ENCODE measurements at regions not wholly inside any gene's neighbourhood (a gene's known extent, or its start where the extent isn't known, plus 50 kb on each side); places are given as distances from the start of the nearest gene placed in this dataset.

DNA sequence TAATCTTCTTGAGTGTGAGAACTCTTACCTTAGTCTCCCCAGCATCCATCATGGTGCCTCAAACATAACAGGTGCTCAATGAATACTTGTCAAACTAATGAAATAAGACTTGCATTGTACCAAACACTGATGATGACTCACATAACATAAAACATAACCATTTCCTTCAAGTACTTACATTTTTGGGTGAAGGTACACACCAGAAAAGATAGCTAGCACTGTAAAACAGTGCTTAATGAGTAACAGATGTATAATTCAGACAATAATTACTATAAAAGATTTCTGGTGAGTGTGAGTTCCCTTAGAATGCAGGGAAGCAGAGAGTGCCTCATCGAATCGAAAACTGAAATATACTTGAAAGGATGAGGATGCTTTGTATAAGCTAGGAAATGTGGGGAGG, 70.1 kb upstream of the HCCS start:
- ATAC-seq (ENCODE audit: low FRiP score) (no peak), DNase-seq (ENCODE audit: low spot score) (no peak)
- TF ChIP-seq, protein P1, sequence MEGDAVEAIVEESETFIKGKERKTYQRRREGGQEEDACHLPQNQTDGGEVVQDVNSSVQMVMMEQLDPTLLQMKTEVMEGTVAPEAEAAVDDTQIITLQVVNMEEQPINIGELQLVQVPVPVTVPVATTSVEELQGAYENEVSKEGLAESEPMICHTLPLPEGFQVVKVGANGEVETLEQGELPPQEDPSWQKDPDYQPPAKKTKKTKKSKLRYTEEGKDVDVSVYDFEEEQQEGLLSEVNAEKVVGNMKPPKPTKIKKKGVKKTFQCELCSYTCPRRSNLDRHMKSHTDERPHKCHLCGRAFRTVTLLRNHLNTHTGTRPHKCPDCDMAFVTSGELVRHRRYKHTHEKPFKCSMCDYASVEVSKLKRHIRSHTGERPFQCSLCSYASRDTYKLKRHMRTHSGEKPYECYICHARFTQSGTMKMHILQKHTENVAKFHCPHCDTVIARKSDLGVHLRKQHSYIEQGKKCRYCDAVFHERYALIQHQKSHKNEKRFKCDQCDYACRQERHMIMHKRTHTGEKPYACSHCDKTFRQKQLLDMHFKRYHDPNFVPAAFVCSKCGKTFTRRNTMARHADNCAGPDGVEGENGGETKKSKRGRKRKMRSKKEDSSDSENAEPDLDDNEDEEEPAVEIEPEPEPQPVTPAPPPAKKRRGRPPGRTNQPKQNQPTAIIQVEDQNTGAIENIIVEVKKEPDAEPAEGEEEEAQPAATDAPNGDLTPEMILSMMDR (IDR thresholded peaks at IDR 0.05) = no peak

DNA sequence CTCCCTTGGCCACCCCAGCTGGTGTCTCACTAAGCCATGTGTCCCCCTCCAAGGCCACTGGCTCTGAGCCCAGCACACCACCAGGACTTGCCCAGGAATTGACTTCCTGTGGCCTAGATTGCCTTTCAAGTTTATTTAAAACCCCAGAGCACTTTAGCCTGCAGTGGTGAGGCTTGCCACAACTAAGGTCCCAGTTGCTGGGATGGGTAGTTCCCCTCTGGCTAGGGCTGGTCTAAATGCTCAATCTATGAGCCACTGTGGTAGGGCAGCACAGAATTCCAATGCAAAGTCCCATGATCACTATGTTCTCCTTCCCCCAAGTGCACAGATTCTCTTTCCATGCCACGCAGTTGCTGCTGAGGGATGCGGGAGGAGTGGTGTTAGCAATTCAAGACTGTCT, 61.1 kb upstream of the HCCS start:
- ATAC-seq (ENCODE audit: low FRiP score) (no peak), DNase-seq (ENCODE audit: low spot score) (no peak)
- TF ChIP-seq, protein P1 (IDR thresholded peaks at IDR 0.05) = no peak

DNA sequence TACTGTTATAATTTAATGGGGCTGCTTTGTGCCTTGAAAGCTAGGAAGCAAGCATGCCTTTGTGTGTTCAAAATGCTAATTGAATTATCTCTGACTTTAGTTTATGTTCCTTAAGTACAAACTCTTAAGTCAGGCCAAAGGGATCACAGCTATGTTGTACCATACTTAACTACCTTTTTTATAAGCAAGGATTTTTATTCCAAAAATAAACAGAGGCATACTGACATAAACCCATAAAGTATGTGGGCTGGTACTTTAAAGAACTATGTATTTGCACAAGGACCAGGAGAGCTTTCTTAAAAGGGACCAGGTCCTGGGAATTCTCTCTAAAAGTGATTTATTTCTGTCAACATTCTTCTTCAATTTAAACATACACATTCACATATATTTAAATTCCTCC, 57.8 kb upstream of the HCCS start:
- DNase-seq (ENCODE audit: low spot score) = no peak
- TF ChIP-seq, protein P1 (IDR thresholded peaks at IDR 0.05) = no peak
- no peak for ATAC-seq (ENCODE audit: low FRiP score)

DNA sequence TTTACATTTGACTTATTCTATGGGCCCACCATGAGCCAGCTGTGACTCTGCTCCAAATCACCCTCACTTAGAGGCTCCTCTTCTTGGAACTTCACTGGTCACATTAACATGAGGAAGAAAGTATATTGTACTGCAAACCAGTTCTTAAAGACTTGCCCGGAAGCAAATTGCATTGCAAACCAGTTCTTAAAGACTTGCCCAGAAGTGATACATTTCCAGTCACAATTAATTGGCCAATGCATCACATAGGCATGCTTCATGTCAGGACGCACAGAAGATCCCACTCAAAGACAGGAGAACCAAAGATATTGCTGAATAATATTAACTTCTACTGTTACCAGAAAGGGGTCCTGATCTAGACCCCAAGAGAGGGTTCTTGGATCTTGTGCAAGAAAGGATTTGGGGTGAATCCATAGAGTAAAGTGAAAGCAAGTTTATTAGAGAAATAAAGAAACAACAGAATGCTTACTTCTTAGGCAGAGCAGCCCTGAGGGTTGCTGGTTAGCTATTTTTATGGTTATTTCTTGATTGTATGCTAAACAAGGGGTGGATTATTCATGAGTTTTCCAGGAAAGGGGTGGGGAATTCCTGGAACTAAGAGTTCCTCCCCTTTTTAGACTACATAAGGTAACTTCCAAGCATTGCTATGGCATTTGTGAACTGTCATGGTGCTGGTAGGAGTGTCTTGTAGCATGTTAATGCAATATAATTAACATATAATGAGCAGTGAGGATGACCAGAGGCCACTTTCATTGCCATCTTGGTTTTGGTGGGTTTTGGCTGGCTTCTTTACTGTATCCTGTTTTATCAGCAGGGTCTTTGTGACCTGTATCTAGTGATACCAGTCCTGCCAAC, 54.6 kb upstream of the HCCS start:
- TF ChIP-seq, protein P1 (IDR thresholded peaks at IDR 0.05) = no peak
- DNase-seq (ENCODE audit: low spot score) = no peak
- no peak for ATAC-seq (ENCODE audit: low FRiP score)

DNA sequence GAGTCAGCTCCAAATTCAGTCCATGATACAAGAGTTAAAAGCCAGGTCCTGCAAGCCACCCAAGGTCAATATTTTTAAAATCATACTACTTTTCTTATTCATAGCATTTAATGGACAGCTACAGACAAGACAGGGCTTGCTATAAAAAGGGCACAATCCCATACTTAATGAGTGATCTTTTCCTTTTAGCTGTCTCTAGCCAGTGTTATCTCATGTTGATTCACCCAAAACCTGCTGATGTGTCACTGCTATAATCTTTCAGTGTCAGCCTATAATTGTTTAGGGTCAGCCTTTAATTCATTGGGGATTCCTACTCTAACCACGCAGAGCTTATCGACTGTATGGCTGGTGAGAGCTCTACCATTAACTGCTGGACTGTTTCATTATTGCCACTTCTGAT, 51.2 kb upstream of the HCCS start:
- no peak for ATAC-seq (ENCODE audit: low FRiP score)
- TF ChIP-seq, protein P1 (IDR thresholded peaks at IDR 0.05) = no peak
- DNase-seq (ENCODE audit: low spot score) = no peak

All from omental fat pad (tissue), 3 donors.